ENCODE measurements at regions not wholly inside any gene's neighbourhood (a gene's known extent, or its start where the extent isn't known, plus 50 kb on each side); places are given as distances from the start of the nearest gene placed in this dataset.

DNA sequence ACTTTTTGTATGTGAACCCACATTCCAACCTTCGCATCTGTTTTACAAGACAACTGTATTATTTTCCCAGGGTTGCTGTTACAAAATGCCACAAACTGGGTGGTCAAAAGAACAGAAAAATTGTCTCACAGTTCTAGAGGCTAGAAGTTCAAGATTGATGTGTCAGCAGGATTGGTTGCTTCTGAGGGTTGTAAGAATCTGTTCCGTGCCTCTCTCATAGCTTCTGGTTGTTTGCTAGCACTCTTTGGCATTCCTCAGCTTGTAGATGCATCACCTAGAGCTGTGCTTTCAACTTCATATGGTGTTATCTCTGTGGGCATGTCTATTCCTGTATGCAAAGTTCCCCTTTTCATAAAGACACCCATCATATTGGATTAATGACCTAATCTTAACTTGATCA lies 1067.2 kb downstream of the EPHA7 start:
- no peaks in the 10 kb centered on the region for H3K79me2 ChIP-seq (ENCODE audit: insufficient read depth, low read length)
- no peak overlapping the region for H3T11ph ChIP-seq (ENCODE audit: low read length)
- no peak overlapping the region for H3K4ac ChIP-seq (ENCODE audit: low read depth, low read length)
- no peak overlapping the region for H3K14ac ChIP-seq (ENCODE audit: insufficient read depth, low read length)
- Mint-ChIP-seq H3K36me3 (ENCODE audit: insufficient read depth in 1 of 3, low read depth in 3 of 3) (no peaks in the 10 kb centered on the region), H3K27me3 (ENCODE audit: low read depth) (no peaks in the 10 kb centered on the region), H3K9me3 (no peaks in the 10 kb centered on the region), H3K27ac (no peak overlapping the region), H3K4me3 (no peak overlapping the region), H3K4me1 (no peaks in the 10 kb centered on the region)
- no peak overlapping the region for H2BK12ac ChIP-seq (ENCODE audit: insufficient read length, low read depth, low read length)
- no peak overlapping the region for H2BK15ac ChIP-seq (ENCODE audit: low read depth, low read length)
- no peak overlapping the region for H2AK5ac ChIP-seq (ENCODE audit: insufficient read length, low read length)
- H2BK5ac ChIP-seq (ENCODE audit: insufficient read length, low read length) = no peak overlapping the region
- H3K79me1 ChIP-seq (ENCODE audit: insufficient read depth, low read depth, low read length, poor library complexity, severe bottlenecking) = no peaks in the 10 kb centered on the region
- H4K91ac ChIP-seq (ENCODE audit: insufficient read length, low read depth, low read length) = no peak overlapping the region
- no peak overlapping the region for H2BK20ac ChIP-seq (ENCODE audit: low read depth, low read length, poor library complexity, severe bottlenecking)
- no peak overlapping the region for H3K18ac ChIP-seq (ENCODE audit: insufficient read length, low read depth, low read length)
- H3K23ac ChIP-seq (ENCODE audit: insufficient read length, low read depth, low read length) = no peak overlapping the region
- no peaks in the 10 kb centered on the region for H3K4me1 ChIP-seq (ENCODE audit: insufficient read depth, low read length)
- TF ChIP-seq CTCF (conservative IDR thresholded peaks at IDR 0.05) = no peak
- WGBS (ENCODE audit: extremely low coverage, insufficient read length, low lambda C conversion rate) = no CpG with 5 or more reads among the region's 2 CpGs
- no peaks in the 10 kb centered on the region for H4K20me1 ChIP-seq (ENCODE audit: control insufficient read depth, insufficient read depth, insufficient read length)
- H3K9me3 ChIP-seq (ENCODE audit: control insufficient read depth, low read depth, low read length) = no peaks in the 10 kb centered on the region
- H3K27ac ChIP-seq (ENCODE audit: insufficient read length, low read depth, low read length) = no peak overlapping the region
- H4K8ac ChIP-seq (replicated peaks; ENCODE audit: insufficient read length, low read depth, low read length) = no peak overlapping the region
- H3K4me2 ChIP-seq (ENCODE audit: insufficient read depth, insufficient read length, low read length) = no peak overlapping the region
- H3K27me3 ChIP-seq (ENCODE audit: insufficient read depth, low read length) = no peaks in the 10 kb centered on the region
- no peak overlapping the region for H3K56ac ChIP-seq (ENCODE audit: insufficient read length, low read depth, low read length)
- H3K23me2 ChIP-seq (ENCODE audit: insufficient read length, low read depth, low read length, poor library complexity, severe bottlenecking) = no peaks in the 10 kb centered on the region
- H2BK120ac ChIP-seq (ENCODE audit: low read depth, low read length, poor library complexity, severe bottlenecking) = no peak overlapping the region
- H4K5ac ChIP-seq (ENCODE audit: insufficient read length, low read depth, low read length) = no peak overlapping the region
- no peak for DNase-seq
- no peak overlapping the region for H3K9ac ChIP-seq (ENCODE audit: extremely low read depth, insufficient read length, low read length)
- H2AFZ ChIP-seq (ENCODE audit: low read length) = no peak overlapping the region

Data from H9 (cell line).